RWPE2 (cell line): ENCODE measurements at regions not wholly inside any gene's neighbourhood (a gene's known extent, or its start where the extent isn't known, plus 50 kb on each side); places are given as distances from the start of the nearest gene placed in this dataset.

Experiments
- ATAC-seq: fragments of 200-7000 bp; cut with Tn5 transposase; 3 replicates; pipeline ENCODE4 v1.9.1; 2021; ENCODE audit warnings: low read depth
- DNase-seq: peaks from one replicate; pipeline ENCODE4 v3.0.0-alpha.2; 2020; ENCODE audit warnings: low spot score
- H3K27ac ChIP-seq: fragments of 450-650 bp; 2 replicates; pipeline ENCODE4 v1.5.1; 2017; ENCODE audit warnings: mild to moderate bottlenecking; ENCODE audit not compliant: poor library complexity, severe bottlenecking
- H3K27me3 ChIP-seq: fragments of 250-450 bp; sonication (Bioruptor Pico); 2 replicates; pipeline ENCODE4 v1.5.1; 2021; ENCODE audit warnings: mild to moderate bottlenecking, moderate library complexity; ENCODE audit not compliant: insufficient read depth, poor library complexity, severe bottlenecking
- H3K36me3 ChIP-seq: fragments of 250-450 bp; sonication (Bioruptor Pico); 2 replicates; pipeline ENCODE4 v1.5.1; 2020; ENCODE audit warnings: low read depth, mild to moderate bottlenecking, moderate library complexity
- H3K4me1 ChIP-seq: fragments of 250-450 bp; sonication (Bioruptor Pico); 2 replicates; pipeline ENCODE4 v1.5.1; 2021; ENCODE audit warnings: mild to moderate bottlenecking, moderate library complexity; ENCODE audit not compliant: insufficient read depth, poor library complexity, severe bottlenecking
- H3K4me3 ChIP-seq: fragments of 250-450 bp; sonication (Bioruptor Pico); 2 replicates; pipeline ENCODE4 v1.5.1; 2021; ENCODE audit warnings: mild to moderate bottlenecking, moderate library complexity; ENCODE audit not compliant: severe bottlenecking
- H3K9me3 ChIP-seq: fragments of 250-450 bp; sonication (Bioruptor Pico); 2 replicates; pipeline ENCODE4 v1.5.1; 2021; ENCODE audit warnings: mild to moderate bottlenecking, moderate library complexity; ENCODE audit not compliant: severe bottlenecking
- CTCF ChIP-seq: fragments of 450-650 bp; IDR thresholded peaks from one replicate; pipeline ENCODE4 v1.5.1; 2017; ENCODE audit warnings: mild to moderate bottlenecking, moderate library complexity; ENCODE audit not compliant: poor library complexity, severe bottlenecking

- TF ChIP-seq CTCF = no peak
- Histone ChIP-seq H3K27me3 (no peaks in the 10 kb centered on the region), H3K36me3 (no peaks in the 10 kb centered on the region), H3K4me3 (no peak overlapping the region), H3K4me1 (peaks cover 16% of the 10 kb centered on the region), H3K27ac (peak overlapping the region; percentile 16), H3K9me3 (no peaks in the 10 kb centered on the region)
- DNase-seq (no peak), ATAC-seq (peak; percentile 99)
Observed at GRCh38 chr17:71970312-71970711, 150.5 kb upstream of the SOX9 start.

- Histone ChIP-seq H3K4me3 (no peak overlapping the region), H3K27me3 (no peaks in the 10 kb centered on the region), H3K27ac (no peak overlapping the region), H3K4me1 (peaks cover 36% of the 10 kb centered on the region), H3K9me3 (no peaks in the 10 kb centered on the region), H3K36me3 (no peaks in the 10 kb centered on the region)
- ATAC-seq (no peak), DNase-seq (no peak)
- TF ChIP-seq CTCF = no peak
Observed at GRCh38 chr17:71974051-71974450, 146.8 kb upstream of the SOX9 start.

- Histone ChIP-seq H3K36me3 (no peaks in the 10 kb centered on the region), H3K4me1 (peaks cover 32% of the 10 kb centered on the region), H3K9me3 (no peaks in the 10 kb centered on the region), H3K4me3 (peak overlapping the region; percentile 5), H3K27me3 (no peaks in the 10 kb centered on the region), H3K27ac (peak overlapping the region; percentile 78)
- DNase-seq = no peak
- peak; percentile 41 for ATAC-seq
- no peak for TF ChIP-seq CTCF
Observed at GRCh38 chr17:71975331-71975801, 145.5 kb upstream of the SOX9 start.

- H3K27me3 ChIP-seq = no peaks in the 10 kb centered on the region
- no peak for TF ChIP-seq CTCF
- ATAC-seq (peak; percentile 99), DNase-seq (peak; percentile 96)
- H3K9me3 ChIP-seq = no peaks in the 10 kb centered on the region
- no peaks in the 10 kb centered on the region for H3K36me3 ChIP-seq
- H3K27ac ChIP-seq = peak overlapping the region; percentile 78
- H3K4me1 ChIP-seq = peaks cover 27% of the 10 kb centered on the region
- no peak overlapping the region for H3K4me3 ChIP-seq
Observed at GRCh38 chr17:71976011-71976649, 144.7 kb upstream of the SOX9 start.

- no peak overlapping the region for H3K27ac ChIP-seq
- H3K9me3 ChIP-seq = no peaks in the 10 kb centered on the region
- peaks cover 27% of the 10 kb centered on the region for H3K4me1 ChIP-seq
- no peak for DNase-seq
- no peak overlapping the region for H3K4me3 ChIP-seq
- H3K27me3 ChIP-seq = no peaks in the 10 kb centered on the region
- H3K36me3 ChIP-seq = no peaks in the 10 kb centered on the region
- ATAC-seq = no peak
- no peak for TF ChIP-seq CTCF
Observed at GRCh38 chr17:71978435-71978834, 142.4 kb upstream of the SOX9 start.
